GM21367 (cell line): ENCODE measurements at regions not wholly inside any gene's neighbourhood (a gene's known extent, or its start where the extent isn't known, plus 50 kb on each side); places are given as distances from the start of the nearest gene placed in this dataset.

Experiments used
- ATAC-seq: cut with Tn5 transposase; IDR thresholded peaks from one replicate; pipeline ENCODE4 v1.9.1; 2021; ENCODE audit not compliant: unreplicated experiment

DNA sequence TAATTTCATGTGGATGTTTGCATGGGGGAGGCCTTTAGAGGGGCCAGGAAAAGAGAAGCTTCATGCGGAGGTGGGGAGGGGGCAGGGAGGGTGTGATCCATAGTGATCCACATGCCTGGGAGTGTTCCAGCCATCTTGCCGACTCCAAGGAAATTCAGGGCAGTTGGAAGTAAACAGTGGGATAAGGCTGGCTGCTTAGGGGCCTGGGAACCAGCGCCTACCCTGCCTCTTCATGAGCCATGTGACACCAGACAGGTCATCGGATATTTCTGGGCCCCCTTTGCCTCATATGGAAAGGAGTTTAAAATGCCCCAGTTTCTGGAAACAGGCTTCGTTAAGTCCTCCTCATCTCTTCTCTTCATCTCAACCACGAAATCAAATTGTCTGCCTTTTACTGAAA lies 983.2 kb downstream of the BCL11B start:
- ATAC-seq = no peak

GRCh38 chr14:98290596-98290995 lies 981.4 kb downstream of the BCL11B start:
- ATAC-seq = no peak

DNA sequence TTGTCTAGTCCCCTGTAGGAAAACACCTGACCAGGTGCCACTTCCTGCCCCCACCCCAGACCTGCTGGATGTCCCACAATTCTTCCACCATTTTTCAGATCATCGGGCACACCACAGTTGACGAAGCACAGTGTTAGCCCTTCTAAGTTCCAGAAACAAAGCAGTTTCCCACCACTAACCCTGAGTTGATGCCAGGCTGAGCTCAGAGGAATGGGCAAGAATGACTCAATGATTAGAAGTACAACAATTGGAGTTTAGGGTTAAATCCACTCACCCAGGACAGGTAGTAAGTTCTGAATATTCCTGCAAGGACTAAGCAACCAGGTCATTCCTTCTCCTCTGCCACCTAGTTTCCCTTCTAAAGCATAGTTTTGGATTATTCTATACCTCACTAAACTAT lies 979.8 kb downstream of the BCL11B start:
- ATAC-seq = no peak

DNA sequence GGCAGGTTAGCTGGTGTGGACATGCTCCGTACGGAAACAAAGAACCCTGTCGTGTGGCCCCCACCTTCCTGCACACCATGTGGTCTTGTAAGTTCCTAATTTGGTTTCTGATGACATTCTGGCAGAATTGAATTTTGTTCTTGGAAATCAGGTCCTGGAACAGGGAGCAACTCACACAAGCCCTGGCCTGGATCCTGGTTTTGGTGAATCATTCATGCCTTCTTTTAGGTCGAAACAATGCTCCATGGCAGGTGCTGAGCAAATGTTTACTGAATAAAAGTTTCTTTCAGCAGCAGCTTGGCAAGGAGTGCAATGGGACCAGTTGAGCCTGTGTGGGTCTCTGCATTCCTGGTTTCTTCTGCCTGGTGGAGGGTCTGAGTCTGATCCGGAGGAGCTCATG lies 978.4 kb downstream of the BCL11B start:
- ATAC-seq = no peak

- no peak for ATAC-seq
Measured at GRCh38 chr14:98296895-98297294, 975.1 kb downstream of the BCL11B start.

DNA sequence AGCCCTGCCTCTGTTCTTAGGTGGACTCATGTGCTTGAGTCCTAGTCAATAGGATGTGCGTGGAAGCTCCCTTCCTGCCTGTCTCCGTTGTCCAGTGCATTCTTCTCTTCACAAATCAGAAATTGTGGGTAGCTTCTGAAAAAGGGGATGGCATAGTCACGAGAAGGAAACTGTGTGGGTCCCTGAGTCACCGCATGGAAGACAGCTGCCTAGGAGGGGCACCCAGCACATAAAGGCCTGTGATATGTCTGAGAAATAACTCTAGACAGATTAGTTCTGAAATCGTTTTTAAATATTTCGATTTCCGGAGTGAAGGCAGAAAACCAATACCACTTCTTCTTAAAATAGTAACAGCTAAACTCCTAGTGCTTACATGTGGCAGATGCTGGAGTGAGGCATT lies 974.4 kb downstream of the BCL11B start:
- no peak for ATAC-seq

GRCh38 chr14:98298481-98299244 lies 973.3 kb downstream of the BCL11B start:
- ATAC-seq = no peak

GRCh38 chr14:98301681-98302080 lies 970.3 kb downstream of the BCL11B start:
- ATAC-seq = no peak

GRCh38 chr14:98304574-98304973 lies 967.4 kb downstream of the BCL11B start:
- ATAC-seq = no peak

GRCh38 chr14:98309591-98309990 lies 962.4 kb downstream of the BCL11B start:
- ATAC-seq = no peak

GRCh38 chr14:98312006-98312405 lies 960.0 kb downstream of the BCL11B start:
- no peak for ATAC-seq

DNA sequence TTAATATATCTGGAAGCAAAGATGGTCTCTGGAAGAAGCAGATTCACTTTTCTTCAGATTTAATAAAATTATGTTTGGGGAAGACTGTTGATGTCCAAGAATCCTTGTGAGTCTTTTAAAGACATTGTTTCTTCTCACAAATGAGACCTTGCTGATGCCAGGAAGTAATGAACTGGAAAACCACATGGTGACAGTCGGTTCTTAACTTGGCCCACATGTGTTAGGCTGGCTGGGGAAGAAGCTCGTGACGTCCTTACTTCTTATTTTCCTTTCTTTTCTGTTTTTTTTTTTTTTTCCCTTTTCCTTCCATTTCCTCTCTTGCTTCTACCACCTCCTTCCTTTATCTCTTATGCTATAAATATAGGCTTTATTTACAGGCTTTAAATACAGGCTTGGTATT lies 950.2 kb downstream of the BCL11B start:
- ATAC-seq = no peak

GRCh38 chr14:98323836-98324235 lies 948.2 kb downstream of the BCL11B start:
- no peak for ATAC-seq

DNA sequence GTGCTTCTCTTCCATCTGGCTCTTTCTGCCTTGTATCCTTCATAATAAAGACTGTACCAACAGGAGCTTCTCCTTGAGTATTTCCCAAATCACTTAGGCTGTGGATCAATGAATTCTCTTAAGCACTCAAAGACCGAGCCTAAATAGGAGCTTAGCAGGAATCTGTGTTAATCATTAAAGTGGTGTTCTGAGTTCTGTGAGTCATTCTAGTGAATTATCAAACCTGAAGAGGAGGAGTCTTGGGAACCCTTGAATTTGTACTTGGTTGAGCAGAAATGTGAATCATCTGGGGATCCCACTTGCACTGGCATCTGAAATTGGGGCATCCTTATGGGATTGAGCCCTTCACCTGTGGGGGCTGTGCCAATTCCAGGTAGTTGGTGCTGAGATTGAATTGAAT lies 946.2 kb downstream of the BCL11B start:
- ATAC-seq = no peak

DNA sequence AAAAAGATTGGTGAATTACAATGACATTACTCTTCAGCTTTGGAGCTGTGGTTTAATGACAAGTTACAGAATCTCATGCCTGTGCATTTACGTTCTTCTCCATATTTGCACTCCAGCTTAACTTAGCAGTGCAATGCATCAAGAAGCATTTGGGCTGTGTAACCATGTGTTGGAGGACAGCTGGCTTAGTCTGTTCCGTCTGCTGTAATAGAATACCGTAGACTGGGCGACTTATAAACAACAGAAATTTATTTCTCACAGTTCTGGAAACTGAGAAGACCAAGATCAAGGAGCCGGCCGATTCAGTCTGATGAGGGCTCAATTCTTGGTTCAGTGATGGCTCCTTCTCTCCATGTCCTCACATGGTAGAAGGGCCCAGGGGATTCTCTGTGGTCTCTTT lies 943.5 kb downstream of the BCL11B start:
- ATAC-seq = no peak

GRCh38 chr14:98334186-98334585 lies 937.8 kb downstream of the BCL11B start:
- ATAC-seq = no peak

DNA sequence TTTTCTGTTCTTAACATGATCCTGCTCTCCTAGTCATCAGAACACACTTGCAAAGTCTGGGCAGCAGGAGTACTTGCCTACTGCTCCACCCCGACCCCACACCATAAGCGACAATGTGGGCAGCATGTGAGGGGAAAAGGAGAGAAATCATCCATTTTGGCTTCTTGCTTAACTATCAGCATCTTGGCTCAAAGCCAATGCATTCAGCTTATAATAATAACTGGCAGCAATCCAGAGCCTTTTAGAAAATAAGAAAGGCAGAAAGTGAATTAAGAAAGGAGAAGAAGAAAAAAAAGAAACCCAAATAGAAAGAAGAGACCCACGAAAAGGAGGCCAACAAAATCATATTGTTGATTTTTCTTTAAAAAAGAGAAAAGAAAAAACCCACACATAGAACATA lies 930.8 kb downstream of the BCL11B start:
- ATAC-seq = no peak

DNA sequence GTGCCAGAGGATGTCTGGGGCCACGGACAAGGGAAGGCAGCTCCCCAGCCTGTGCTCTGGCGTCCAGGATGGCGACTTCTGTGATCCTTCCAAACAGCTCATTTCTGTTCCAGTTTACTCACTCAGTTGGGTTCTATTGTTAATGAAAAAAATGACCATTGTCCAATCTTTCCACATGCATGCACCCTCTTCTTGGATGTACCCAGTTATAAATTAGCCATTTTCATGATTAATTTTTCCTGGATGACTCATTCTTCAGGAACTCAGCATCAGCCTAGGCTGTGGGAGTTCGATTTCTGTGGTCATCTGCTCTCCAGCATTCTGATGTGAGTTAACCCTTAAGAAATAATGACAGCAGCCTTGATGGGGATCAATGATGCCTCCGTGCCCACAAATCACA lies 926.8 kb downstream of the BCL11B start:
- ATAC-seq = no peak

- ATAC-seq = no peak
Measured at GRCh38 chr14:98347686-98348085, 924.3 kb downstream of the BCL11B start.

GRCh38 chr14:98348505-98348904 lies 923.5 kb downstream of the BCL11B start:
- no peak for ATAC-seq

- ATAC-seq = no peak
Measured at GRCh38 chr14:98350213-98350612, 921.8 kb downstream of the BCL11B start.

DNA sequence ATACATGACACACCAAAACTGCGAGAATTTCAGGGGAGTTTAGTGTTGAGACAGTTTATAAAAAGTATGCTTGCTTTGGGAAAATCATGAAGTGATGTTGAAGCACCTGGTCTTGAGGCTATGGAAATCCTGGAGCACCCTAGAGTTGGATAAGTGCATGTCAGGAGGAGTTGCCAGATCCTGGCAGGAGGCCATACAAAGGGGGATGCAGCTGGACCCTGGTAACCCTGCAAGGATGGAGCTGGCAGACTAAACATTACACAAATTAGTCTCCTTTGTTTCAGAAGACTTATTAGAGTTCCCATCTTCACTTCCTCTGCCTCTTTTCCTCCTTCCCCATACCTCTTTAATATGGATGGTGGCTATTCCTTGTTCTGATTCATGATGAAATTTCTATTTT lies 907.0 kb downstream of the BCL11B start:
- ATAC-seq = no peak

- no peak for ATAC-seq
Measured at GRCh38 chr14:98366429-98366828, 905.6 kb downstream of the BCL11B start.
